Dendritic cell treated with granulocyte-macrophage colony-stimulating factor and Interleukin-4, amounts not matched to agents 40 ng/mL and 50 ng/mL, for 4 days (primary cell): ENCODE measurements at regions not wholly inside any gene's neighbourhood (a gene's known extent, or its start where the extent isn't known, plus 50 kb on each side); places are given as distances from the start of the nearest gene placed in this dataset.

Experiments
- H3K27ac Mint-ChIP-seq: one replicate; pipeline ENCODE4 v1.8.0; 2022; ENCODE audit warnings: mild to moderate bottlenecking, mixed read lengths
- H3K27me3 Mint-ChIP-seq: one replicate; pipeline ENCODE4 v1.8.0; 2022; ENCODE audit warnings: mild to moderate bottlenecking, mixed read lengths
- H3K36me3 Mint-ChIP-seq: one replicate; pipeline ENCODE4 v1.8.0; 2022; ENCODE audit warnings: low read depth, mixed read lengths
- H3K4me1 Mint-ChIP-seq: one replicate; pipeline ENCODE4 v1.8.0; 2022; ENCODE audit warnings: low read depth, mixed read lengths
- H3K4me3 Mint-ChIP-seq: one replicate; pipeline ENCODE4 v1.8.0; 2022; ENCODE audit warnings: mild to moderate bottlenecking, moderate library complexity, mixed read lengths
- H3K9me3 Mint-ChIP-seq: one replicate; pipeline ENCODE4 v1.8.0; 2022; ENCODE audit warnings: mixed read lengths
- intact Hi-C: fragments of 100-400 bp; cut with micrococcal nuclease; formaldehyde crosslinking; loops from one replicate; pipeline ENCODE4 v1.15.0; 2022

DNA sequence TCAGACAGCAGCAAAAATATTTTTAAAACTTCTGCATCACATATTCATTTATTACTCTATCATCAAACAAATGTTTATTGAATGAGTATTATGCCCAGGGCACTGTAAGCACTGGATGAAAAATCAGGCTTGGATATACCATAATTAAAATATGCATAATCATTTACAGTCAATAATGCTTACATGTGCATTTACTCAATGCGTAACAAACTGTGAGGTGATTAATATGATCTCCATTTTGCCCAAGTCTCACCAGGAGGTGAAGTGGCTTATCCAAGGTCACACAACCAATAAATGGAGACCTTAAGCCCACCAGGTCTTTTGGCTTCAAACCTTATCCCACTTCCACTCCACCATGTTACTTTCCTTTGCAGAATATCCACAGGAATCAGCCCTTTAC lies 117.3 kb upstream of the SLC24A5 start:
- Mint-ChIP-seq H3K36me3 (no peaks in the 10 kb centered on the region), H3K27ac (no peak overlapping the region), H3K27me3 (peaks cover 2% of the 10 kb centered on the region), H3K9me3 (no peaks in the 10 kb centered on the region), H3K4me3 (no peak overlapping the region), H3K4me1 (peaks cover 57% of the 10 kb centered on the region)
- intact Hi-C loops: no loop called here

GRCh38 chr15:48005077-48005476 lies 115.7 kb upstream of the SLC24A5 start:
- Mint-ChIP-seq H3K9me3 (no peaks in the 10 kb centered on the region), H3K27ac (no peak overlapping the region), H3K36me3 (no peaks in the 10 kb centered on the region), H3K4me1 (peaks cover 43% of the 10 kb centered on the region), H3K27me3 (peaks cover 3% of the 10 kb centered on the region), H3K4me3 (no peak overlapping the region)
- intact Hi-C loops: no loop called here

GRCh38 chr15:48006031-48006511 lies 114.7 kb upstream of the SLC24A5 start:
- Mint-ChIP-seq H3K9me3 (no peaks in the 10 kb centered on the region), H3K4me1 (peaks cover 33% of the 10 kb centered on the region), H3K4me3 (no peak overlapping the region), H3K27me3 (peaks cover 3% of the 10 kb centered on the region), H3K36me3 (no peaks in the 10 kb centered on the region), H3K27ac (no peak overlapping the region)
- intact Hi-C loops: no loop called here

GRCh38 chr15:48010316-48010715 lies 110.5 kb upstream of the SLC24A5 start:
- Mint-ChIP-seq H3K4me1 (peaks cover 11% of the 10 kb centered on the region), H3K9me3 (no peaks in the 10 kb centered on the region), H3K27ac (no peak overlapping the region), H3K4me3 (no peak overlapping the region), H3K27me3 (peaks cover 12% of the 10 kb centered on the region), H3K36me3 (no peaks in the 10 kb centered on the region)
- intact Hi-C loops: no loop called here

DNA sequence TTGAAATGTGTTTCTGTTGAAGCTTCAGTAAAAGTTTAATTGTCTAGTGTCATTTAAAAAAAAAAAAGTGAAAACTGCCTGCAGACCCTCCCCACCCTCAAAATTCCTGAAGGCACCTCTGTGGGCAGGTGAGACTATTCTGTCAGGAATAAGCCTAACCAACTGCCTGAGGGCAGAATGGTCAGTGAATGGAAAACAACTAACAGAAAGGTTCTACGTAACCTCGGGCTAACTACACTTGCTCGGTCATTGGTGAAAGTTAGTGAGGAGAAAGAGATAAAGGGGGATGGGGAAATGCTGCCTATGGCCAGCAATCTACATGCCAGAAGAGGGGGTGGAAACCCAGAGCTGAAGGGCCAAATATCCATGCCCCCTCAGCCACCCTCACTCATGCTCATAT lies 108.6 kb upstream of the SLC24A5 start:
- Mint-ChIP-seq H3K36me3 (no peaks in the 10 kb centered on the region), H3K4me1 (no peaks in the 10 kb centered on the region), H3K27ac (no peak overlapping the region), H3K27me3 (peaks cover 12% of the 10 kb centered on the region), H3K4me3 (no peak overlapping the region), H3K9me3 (no peaks in the 10 kb centered on the region)
- intact Hi-C loops: no loop called here

GRCh38 chr15:48016865-48017264 lies 103.9 kb upstream of the SLC24A5 start:
- Mint-ChIP-seq H3K4me1 (no peaks in the 10 kb centered on the region), H3K27ac (no peak overlapping the region), H3K4me3 (no peak overlapping the region), H3K36me3 (no peaks in the 10 kb centered on the region), H3K27me3 (peaks cover 8% of the 10 kb centered on the region), H3K9me3 (no peaks in the 10 kb centered on the region)
- intact Hi-C loops: no loop called here

DNA sequence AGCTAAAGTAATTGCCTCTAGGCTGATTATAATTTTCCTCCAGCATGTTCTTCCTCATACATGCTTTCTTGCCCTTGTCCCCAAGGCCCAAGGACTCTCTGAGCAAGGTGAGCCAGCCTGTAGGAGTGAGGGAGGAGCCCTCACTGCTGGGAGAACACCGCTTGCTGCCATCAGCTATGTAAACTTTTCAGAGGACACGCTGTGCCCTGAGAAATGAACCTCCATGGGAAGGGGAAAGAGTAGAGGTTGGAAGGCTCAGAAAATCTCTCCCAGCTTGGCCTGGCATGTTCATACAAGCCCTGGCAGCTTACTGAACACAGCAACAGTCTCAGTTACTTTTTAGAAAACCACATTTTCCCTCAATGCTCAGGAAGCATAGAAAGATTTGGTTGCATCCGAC lies 103.0 kb upstream of the SLC24A5 start:
- Mint-ChIP-seq H3K27ac (no peak overlapping the region), H3K9me3 (no peaks in the 10 kb centered on the region), H3K4me1 (no peaks in the 10 kb centered on the region), H3K27me3 (peaks cover 6% of the 10 kb centered on the region), H3K4me3 (no peak overlapping the region), H3K36me3 (no peaks in the 10 kb centered on the region)
- intact Hi-C loops: no loop called here

- Mint-ChIP-seq H3K4me3 (no peak overlapping the region), H3K4me1 (no peaks in the 10 kb centered on the region), H3K9me3 (no peaks in the 10 kb centered on the region), H3K36me3 (no peaks in the 10 kb centered on the region), H3K27ac (no peak overlapping the region), H3K27me3 (peaks cover 1% of the 10 kb centered on the region)
- intact Hi-C loops: no loop called here
Measured at GRCh38 chr15:48020166-48020565, 100.6 kb upstream of the SLC24A5 start.

DNA sequence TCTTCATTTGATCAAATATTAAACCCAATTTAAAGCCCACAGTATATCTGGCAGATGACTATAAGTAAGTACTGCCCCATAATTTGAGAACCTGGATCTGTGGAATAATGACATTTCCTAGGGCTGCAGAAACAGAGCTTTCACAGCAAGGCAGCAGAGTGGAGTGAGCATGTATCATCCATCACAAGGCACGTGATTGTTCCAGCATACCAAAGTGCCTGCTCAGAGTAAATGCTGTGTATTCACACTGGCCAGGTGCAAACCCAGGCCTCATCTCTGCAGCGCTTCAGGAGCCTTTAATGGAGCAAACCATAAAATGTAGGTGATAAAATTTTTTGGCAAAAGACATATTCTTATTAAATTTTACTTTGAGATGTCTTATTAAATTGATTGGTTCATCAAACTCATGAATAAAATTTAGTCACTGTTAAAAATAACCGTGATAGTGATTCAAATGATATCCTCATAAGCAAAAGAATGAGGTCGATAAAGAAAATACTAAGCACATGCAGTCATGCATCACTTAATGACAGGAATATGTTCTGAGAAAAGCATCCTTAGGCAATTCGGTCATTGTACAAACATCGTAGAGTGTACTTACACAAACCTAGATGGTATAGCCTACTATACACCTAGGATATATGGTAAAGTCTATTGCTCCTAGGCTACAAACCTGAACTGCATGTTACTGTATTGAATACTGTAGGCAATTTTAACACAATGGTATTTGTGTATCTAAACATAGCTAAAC lies 99.3 kb upstream of the SLC24A5 start:
- Mint-ChIP-seq H3K27ac (no peak overlapping the region), H3K36me3 (no peaks in the 10 kb centered on the region), H3K4me3 (no peak overlapping the region), H3K9me3 (no peaks in the 10 kb centered on the region), H3K4me1 (no peaks in the 10 kb centered on the region), H3K27me3 (peaks cover 6% of the 10 kb centered on the region)
- intact Hi-C loops: no loop called here

DNA sequence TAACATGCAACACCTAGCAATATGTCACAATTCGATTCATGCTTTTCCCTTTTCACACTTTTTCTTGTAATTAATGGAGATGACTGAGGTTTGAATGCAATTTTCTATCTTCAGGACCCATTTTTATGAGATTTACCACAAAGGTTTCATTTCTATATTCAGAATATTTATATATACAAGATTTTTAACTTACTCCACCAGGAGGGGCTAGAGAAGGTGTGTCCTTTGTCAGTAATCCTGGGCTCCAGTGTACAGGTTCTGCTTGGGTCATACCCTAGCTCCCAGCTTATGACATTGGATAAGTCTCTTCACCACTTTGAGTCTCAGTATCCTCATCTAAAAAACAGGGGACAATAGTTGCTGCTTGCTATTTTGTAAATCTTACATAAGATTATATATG lies 95.7 kb upstream of the SLC24A5 start:
- Mint-ChIP-seq H3K27ac (no peak overlapping the region), H3K4me1 (no peaks in the 10 kb centered on the region), H3K9me3 (no peaks in the 10 kb centered on the region), H3K27me3 (peaks cover 12% of the 10 kb centered on the region), H3K4me3 (no peak overlapping the region), H3K36me3 (no peaks in the 10 kb centered on the region)
- intact Hi-C loops: no loop called here

- H3K27me3 Mint-ChIP-seq: peaks cover 11% of the 10 kb centered on the region
- H3K4me3 Mint-ChIP-seq: no peak overlapping the region
- no peak overlapping the region for H3K27ac Mint-ChIP-seq
- H3K9me3 Mint-ChIP-seq: no peaks in the 10 kb centered on the region
- H3K36me3 Mint-ChIP-seq: no peaks in the 10 kb centered on the region
- no peaks in the 10 kb centered on the region for H3K4me1 Mint-ChIP-seq
- intact Hi-C loops: no loop called here
Measured at GRCh38 chr15:48028712-48029111, 92.1 kb upstream of the SLC24A5 start.

DNA sequence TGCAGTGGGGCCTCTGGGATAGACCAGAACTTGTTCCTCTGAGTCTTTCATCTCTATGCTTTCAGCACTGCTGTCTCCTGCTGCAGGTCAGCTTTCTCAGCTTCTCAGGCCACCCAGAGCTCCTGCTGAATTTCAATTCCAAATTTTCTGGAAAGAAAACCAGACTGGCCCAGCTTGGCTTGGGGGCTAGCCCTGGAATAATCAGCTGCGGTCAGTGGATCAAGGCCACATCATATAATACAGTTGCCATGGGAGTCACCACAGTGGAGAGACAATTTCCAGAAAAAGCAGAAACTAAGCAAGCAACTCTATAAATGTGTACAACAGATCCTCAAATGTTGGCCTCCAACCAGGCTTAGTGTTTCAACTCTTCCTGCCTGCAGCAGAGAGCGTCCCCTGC lies 91.1 kb upstream of the SLC24A5 start:
- no peak overlapping the region for H3K4me3 Mint-ChIP-seq
- no peaks in the 10 kb centered on the region for H3K36me3 Mint-ChIP-seq
- no peak overlapping the region for H3K27ac Mint-ChIP-seq
- H3K27me3 Mint-ChIP-seq: peaks cover 11% of the 10 kb centered on the region
- no peaks in the 10 kb centered on the region for H3K4me1 Mint-ChIP-seq
- H3K9me3 Mint-ChIP-seq: no peaks in the 10 kb centered on the region
- intact Hi-C loops: no loop called here

- Mint-ChIP-seq H3K4me1 (no peaks in the 10 kb centered on the region), H3K27me3 (peaks cover 8% of the 10 kb centered on the region), H3K4me3 (no peak overlapping the region), H3K9me3 (no peaks in the 10 kb centered on the region), H3K27ac (no peak overlapping the region), H3K36me3 (no peaks in the 10 kb centered on the region)
- intact Hi-C loops: no loop called here
Measured at GRCh38 chr15:48031466-48031865, 89.3 kb upstream of the SLC24A5 start.

DNA sequence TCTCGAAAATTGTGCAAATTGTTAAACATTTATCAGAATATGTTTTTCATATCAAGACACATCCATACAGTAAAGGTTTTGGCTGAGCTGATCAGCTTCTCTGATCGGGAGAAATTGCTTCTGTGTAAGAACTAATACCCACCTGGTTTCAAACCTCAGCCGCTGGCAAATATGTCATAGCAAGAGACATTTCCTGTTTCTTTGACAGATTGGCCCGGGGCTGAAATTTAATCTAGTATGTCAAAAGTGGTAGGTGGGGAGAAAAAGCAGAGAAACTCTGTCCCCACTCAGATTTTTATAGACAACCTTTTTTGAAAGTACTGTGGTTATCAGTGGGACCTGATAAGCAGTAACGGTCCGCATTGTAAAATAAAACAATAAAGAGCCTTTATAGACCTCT lies 88.8 kb upstream of the SLC24A5 start:
- Mint-ChIP-seq H3K27ac (no peak overlapping the region), H3K4me1 (no peaks in the 10 kb centered on the region), H3K4me3 (no peak overlapping the region), H3K36me3 (no peaks in the 10 kb centered on the region), H3K27me3 (peaks cover 6% of the 10 kb centered on the region), H3K9me3 (no peaks in the 10 kb centered on the region)
- intact Hi-C loops: no loop called here

DNA sequence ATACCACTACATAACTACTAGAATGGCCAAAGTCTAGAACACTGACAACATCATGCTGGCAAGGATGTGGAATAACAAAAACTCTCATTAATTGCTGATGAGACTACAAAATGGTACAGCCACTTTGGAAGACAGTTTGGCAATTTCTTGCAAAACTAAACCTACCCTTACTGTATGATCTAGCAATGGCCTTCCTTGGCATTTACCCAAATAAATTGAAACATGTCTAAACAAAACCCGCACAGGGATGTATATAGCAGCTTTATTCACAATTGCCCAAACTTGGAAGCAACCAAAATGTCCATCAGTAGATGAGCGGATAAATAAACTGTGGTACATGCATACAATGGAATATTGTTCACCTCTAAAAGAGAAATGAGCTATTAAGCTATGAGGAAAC lies 87.9 kb upstream of the SLC24A5 start:
- Mint-ChIP-seq H3K4me3 (no peak overlapping the region), H3K36me3 (no peaks in the 10 kb centered on the region), H3K9me3 (no peaks in the 10 kb centered on the region), H3K27ac (no peak overlapping the region), H3K4me1 (no peaks in the 10 kb centered on the region), H3K27me3 (peaks cover 3% of the 10 kb centered on the region)
- intact Hi-C loops: no loop called here
